Ishikawa (cell line): ENCODE measurements at regions not wholly inside any gene's neighbourhood (a gene's known extent, or its start where the extent isn't known, plus 50 kb on each side); places are given as distances from the start of the nearest gene placed in this dataset.

Experiments
- CREB1 ChIP-seq: IDR thresholded peaks from 2 replicates; pipeline ENCODE4 v1.6.1; 2012; ENCODE audit warnings: low read depth
- EP300 ChIP-seq: IDR thresholded peaks from 2 replicates; pipeline ENCODE4 v1.6.1; 2012; ENCODE audit warnings: borderline replicate concordance

DNA sequence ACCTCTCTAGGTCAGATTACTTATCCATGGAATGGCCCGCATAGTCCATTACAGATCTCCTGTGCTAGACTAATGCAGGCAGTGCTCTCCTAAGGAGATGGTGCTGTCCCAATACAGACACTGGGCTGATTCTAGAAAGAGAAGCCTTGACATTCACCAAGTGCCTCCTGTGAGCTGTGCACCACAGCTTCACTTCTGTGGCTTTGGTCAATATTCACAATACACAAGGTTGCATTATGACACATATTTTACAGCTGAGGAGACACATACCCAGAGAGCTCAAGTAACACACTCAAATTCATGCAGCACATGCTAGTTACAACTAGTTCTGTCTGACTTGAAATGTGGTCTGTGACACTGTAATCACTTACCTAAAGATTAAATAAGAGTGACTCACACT lies 59.4 kb upstream of the LRRC8B start:
- TF ChIP-seq EP300: no peak
- TF ChIP-seq CREB1: no peak
